ENCODE measurements at regions not wholly inside any gene's neighbourhood (a gene's known extent, or its start where the extent isn't known, plus 50 kb on each side); places are given as distances from the start of the nearest gene placed in this dataset.

DNA sequence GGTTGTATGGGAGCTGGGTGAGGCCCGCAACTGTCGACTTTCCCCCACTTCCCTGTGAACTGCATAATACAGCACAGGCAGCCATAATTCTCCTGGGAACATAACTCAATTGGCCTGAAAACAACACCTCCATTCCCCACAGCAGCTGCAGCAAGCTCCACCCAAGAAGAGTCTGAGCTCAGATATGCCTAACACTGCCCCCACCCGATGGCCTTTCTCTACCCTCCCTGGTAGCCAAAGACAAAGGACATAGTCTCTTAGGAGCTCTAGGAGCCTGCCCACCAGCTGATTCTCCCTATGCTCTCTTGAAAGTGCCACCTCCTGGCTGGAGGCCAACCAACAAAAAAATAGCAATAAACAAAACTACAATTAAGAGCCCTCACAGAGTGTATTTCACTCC is 542.7 kb upstream of the LMO3 start:
- TF ChIP-seq, protein P1, sequence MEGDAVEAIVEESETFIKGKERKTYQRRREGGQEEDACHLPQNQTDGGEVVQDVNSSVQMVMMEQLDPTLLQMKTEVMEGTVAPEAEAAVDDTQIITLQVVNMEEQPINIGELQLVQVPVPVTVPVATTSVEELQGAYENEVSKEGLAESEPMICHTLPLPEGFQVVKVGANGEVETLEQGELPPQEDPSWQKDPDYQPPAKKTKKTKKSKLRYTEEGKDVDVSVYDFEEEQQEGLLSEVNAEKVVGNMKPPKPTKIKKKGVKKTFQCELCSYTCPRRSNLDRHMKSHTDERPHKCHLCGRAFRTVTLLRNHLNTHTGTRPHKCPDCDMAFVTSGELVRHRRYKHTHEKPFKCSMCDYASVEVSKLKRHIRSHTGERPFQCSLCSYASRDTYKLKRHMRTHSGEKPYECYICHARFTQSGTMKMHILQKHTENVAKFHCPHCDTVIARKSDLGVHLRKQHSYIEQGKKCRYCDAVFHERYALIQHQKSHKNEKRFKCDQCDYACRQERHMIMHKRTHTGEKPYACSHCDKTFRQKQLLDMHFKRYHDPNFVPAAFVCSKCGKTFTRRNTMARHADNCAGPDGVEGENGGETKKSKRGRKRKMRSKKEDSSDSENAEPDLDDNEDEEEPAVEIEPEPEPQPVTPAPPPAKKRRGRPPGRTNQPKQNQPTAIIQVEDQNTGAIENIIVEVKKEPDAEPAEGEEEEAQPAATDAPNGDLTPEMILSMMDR (IDR thresholded peaks at IDR 0.05): no peak
- TF ChIP-seq EP300 (IDR thresholded peaks at IDR 0.05) (no peak), POLR2A (IDR thresholded peaks at IDR 0.05) (no peak)
